HG03097 (cell line): ENCODE measurements at regions not wholly inside any gene's neighbourhood (a gene's known extent, or its start where the extent isn't known, plus 50 kb on each side); places are given as distances from the start of the nearest gene placed in this dataset.
"Not testable (repeated sequence)": the region's sequence is repeated elsewhere in the genome, so short reads cannot be mapped to it uniquely, and the experiment has no call there.

Experiments used
- ATAC-seq: cut with Tn5 transposase; IDR thresholded peaks from one replicate; pipeline ENCODE4 v1.9.1; 2021; ENCODE audit not compliant: unreplicated experiment, low FRiP score

DNA sequence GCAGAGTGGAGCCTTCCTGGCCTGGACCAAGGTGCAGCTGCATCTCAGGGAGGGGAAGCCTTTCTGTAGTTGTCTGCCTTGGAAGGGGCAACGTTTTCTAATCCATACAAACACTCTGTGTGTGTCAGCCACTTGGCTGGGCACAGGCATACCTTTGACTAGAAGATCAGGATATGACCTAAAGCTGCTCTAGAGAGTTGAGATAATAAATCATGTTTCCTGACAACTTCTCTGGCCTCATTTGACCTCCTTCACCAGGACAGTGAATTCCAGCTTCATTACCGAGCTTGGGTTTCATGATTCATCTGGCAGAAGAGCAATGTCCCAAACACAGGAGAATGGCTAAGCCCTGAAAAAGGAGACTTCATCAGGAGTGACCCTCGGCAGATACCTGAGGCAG, 89.6 kb upstream of the KIT start:
- no peak for ATAC-seq

DNA sequence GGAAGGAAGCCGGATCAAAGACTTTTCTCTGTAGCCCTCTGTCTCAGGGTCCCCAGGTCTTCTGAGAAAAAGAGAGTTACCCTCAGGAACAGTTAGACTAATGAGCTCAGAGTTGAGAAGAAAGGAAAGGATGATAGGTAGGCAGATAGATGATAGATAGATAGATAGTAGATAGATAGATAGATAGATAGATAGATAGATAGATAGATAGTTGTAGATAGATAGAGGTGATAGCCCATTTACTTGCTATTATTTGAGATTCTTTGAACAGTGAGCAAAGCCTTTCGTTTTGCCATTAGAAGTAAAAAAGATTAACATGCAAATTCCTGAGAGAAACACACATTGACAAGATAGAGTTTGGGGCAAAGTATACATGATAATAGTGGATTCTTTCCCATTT, 86.9 kb upstream of the KIT start:
- no peak for ATAC-seq

DNA sequence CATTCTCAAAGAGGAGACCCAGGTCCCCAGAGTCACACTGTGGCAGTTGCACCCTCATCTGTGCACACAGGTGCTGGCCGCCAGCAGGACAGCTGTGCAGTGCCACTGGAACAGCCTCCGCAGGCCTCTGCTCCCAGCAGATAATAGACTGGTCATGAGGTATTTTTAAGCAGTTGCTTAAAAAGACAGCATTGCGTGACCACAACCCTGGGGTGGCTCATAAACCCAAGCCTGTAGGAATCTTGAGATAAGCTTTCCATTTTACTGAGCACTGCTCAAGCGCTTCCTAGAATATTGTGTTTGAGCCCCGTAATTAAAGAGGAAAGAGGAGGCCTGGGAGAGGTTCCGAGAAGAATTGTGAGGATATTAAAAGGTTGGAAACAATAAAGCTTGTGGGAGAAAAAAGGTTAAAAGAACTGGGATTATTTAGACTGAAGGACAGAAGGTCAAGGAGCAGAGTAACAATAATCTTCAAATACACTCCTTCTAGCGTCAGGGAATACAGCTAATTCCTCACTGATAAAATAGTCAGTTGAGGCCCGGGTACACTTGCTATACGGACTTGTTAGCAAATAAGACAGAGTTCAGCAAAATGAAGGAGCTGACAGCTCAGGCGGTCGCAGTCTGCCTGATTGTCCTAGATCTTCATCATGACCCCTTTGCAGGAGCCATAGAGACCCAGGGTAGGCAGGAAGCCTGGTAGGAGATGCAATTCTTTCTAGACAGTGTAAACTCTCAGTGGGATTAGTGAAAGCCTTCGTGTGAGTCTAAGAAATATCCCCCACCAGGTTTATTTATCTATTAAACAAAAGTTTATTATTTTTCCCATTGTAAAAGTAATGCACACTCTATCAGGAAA, 86.2 kb upstream of the KIT start:
- no peak for ATAC-seq

DNA sequence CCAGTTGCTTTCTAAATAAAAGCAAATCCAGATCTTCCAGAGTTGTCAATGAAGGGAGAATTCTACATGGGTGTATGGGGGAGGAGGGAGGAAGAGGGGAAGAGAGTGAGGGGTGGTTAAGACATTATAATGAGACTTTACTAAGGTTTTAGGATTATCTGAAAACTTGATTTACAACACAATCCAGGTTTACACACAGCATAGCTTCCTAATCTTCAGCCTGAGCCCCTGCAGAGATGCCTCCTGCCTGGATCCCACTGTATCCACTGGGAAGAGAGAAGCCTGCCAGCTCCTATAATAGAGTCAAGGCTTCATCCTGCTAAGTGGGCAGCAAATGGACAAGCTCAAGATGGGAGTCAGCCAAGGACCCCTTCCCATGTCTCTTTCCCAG, 85.6 kb upstream of the KIT start:
- no peak for ATAC-seq

DNA sequence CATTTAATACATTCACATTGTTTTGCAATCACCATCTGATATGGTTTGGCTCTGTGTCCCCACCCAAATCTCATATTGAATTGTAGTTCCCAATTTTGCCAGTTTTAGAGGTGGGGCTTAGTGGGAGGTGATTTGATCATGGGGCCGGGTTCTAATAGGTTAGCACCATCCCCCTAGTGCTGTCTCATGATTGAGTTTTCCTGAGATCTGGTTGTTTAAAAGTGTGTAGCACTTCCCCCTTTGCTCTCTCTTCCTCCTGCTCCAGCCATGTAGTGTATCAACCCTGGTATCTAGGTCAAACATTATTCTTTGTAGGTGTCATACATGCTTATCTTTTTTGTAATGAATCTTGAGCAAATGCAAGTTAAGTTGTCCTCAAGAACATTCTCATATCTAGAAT, 83.3 kb upstream of the KIT start:
- ATAC-seq, result no peak

DNA sequence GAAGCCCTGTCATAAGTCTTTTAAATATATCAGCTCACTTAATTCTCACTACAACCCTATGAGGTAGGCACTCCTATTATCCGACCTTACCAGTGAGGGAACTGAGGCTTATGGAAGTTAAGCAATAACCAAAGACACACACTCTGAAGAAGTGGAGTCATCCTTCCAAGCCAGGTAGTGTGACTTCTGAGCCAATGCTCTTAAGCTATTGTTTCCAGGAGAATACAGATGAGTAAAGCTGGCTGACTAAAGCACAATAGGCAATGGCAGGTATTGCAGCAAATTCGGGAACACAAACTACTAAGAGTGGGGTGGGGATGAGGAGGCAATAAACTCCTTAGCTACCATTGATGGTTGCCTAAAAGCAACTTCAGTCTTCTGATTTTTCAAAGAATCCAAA, 81.8 kb upstream of the KIT start:
- ATAC-seq, result no peak

DNA sequence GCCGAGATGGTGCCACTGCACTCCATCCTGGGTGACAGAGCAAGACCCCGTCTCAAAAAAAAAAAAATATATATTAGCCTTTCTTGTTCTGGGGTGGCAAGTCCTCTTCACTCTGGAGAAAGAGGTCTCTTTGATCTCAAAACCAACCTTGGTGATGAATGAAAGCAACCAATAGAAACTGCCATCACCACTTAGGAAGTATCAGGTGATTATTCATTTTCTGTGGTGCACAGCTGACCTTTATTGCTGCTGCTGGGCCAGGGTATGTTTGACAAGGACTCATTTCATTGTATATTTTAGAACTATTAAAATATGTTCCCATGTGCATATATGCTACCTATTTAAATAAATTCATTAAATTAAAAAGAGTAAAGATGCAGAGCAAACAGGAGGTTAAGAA, 76.0 kb upstream of the KIT start:
- ATAC-seq, result no peak

DNA sequence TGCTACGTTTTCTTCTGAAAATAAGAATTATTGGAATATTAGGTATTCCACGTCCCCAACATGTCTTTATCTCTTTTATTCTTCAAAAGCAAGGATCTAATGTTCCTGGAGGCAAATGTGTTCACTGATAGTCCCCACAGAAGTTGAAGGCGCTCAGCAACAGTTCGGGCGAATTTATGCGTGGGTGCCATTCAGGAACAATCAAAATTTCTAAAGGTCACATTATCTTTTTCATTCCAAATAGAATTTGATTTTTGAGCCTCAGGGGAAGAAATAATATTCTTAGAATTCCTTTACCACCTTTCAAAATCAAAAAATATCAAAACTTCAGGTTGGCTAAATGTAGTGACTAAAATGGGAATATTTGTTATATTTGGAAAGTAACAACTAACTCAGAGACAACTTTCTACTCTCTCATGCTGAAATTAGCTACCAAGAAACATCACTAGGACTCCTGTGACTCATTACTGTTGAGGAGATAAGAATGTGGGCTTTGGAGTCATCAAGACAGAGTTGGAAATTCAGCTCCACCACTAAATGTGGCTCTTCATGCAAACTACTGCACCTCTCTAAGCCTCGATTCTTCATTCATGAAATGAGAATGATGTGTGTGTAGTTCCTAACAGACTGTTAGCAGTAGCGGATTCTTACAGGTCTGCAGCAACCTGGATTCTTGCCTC, 72.3 kb upstream of the KIT start:
- no peak for ATAC-seq

DNA sequence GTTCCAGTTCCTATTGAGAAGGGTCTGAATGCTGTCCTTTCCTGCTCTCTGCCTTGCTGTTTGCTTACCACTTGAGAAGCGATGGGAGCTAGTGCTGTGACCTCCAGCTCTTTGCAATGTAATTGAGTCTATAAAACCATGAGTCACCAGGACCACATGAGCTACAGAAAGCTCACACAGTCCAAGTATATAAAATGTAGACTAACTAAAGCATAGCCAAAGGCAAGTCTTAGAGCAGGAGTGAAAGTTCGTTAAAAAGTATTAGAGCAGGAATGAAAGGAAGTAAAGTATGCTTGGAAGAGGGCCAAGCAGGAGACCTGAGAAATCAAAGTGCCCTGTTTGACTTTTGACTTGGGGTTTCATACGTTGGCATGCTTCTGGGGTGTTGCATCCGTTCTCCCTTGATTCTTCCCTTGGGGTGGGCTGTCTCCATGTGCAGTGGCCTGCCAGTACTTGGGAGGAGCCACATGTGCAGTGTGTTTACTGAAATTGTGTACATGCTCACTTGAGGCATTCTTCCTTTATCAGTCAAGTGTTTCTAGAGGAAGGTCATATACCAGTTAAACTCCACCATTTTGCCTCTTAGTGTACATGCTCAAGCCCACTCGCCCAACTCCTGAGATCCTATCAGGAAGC, 71.3 kb upstream of the KIT start:
- ATAC-seq, result no peak

DNA sequence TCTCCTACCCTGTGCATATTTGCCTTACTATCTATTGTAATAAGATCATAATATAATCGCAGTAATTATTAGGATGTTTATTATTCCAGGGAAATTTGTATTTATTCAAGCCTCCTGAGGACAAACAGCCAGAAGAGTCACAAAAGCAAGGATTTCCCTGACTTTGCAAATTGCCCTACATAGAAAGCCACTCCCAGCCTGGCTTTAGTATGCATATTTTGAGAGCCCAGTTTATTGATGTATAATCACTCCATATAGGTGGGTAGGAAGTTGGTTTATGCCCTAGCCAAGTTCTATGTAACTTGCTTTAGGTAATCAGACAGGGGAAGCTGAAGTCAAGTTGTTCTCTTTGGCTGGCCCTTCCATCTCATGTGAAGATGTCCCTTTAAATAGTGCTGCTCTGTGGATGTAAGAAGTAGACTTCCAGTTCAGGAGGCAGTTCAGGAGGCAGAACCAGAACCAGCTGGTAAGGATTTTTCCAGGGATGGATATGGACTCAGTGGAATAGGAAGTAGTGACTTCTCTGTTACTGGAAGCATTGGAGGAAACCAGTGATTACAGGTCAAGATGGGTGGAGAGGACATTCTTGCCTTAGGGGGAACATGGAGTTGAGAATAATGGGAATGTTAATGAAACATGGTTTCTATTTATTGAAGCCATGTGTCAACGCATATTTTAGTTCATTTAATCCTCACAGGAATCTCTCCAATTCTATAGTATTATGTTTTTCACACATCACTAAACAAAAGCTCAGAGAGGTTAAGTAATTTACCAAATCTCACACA, 70.5 kb upstream of the KIT start:
- no peak for ATAC-seq

DNA sequence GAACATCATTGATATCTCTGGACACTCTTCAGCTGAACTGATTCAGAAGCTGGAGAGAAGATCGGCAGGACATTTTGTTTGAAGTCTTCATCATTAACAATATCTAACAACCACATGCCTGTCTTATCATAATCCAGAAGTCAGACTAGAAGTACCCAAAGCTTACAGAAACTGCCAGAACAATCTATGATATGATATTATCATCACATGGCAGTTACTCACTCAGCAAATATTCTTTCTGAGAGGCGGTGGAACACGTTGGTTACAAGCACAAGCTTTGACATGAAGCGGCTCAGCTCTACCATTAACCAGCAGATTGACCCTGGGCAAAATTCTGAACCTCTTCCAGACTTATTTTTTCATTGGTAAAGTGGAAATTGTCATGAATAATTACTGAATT, 69.4 kb upstream of the KIT start:
- ATAC-seq, result no peak

DNA sequence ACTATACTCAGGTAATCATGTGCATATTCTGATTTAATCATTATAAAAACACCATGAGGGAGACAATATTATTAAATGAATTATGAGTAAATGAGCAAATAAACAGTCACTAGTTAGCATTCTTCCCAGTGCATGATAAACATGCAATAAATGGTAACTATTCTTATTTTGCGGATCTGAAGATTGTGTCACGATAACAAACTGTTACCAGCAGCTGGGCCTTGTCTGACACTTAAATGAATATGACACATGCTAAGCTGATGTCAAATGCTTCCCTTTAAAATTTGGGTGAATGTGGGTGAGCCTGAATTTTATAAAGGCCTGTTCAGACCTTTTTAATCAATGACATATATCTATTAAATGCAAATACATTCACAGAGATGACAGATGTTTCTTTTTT, 68.2 kb upstream of the KIT start:
- no peak for ATAC-seq

DNA sequence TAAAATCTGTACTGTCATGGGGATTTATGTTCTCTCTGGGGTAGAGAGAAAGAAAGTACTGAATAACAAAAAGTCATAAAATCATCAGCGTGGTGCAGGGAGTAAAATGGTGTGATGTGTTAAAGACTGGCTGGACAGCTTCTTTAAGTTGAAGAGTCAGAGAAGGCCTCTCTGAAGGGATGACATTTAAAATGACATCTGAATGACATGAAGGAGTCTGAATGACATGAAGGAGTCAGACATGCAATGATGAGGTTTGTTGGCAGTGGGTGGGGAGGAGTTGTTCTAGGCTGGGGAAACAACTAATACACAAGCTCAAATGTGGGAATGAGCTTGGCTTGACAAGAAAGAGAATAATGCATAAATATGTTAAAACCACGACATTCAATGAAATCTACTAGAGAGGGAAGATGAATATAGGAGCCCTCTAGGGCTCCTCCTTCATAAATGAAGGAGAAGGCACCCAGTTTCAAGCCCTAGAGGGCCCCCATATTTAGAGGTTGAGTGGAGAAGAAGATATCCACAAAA, 63.9 kb upstream of the KIT start:
- ATAC-seq, result no peak

DNA sequence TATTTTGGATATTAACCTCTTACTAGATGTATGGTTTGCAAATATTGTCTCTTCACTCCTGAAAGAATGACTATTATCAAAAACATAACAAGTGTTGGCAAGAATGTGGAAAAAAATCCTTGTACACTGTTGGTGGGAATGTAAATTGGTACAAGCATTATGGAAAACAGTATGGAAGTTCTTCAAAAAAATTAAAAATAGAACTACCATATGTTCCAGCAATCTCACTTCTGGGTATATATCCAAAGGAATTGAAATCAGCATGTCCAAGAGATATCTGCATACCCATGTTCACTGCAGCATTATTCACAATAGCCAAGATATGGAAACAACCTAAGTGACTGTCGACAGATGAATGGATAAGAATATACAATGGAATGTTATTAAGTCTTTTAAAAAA, 61.6 kb upstream of the KIT start:
- no peak for ATAC-seq

DNA sequence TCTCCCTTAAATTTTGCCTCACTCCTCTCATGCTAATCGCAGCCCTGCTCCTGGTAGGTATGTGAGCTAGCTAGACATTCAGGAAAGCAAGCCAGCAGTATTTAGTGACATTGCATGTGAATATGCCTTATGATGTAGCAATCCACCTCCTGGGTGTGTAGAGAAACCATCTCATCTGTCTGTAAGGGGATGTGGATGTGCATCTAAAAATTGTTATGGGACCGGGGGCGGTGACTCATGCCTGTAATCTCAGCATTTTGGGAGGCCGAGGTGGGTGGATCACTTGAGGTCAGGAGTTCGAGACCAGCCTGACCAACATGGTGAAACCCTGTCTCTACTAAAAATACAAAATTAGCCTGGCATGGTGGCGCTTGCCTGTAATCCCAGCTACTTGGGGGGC, 60.1 kb upstream of the KIT start:
- not testable (repeated sequence) for ATAC-seq

DNA sequence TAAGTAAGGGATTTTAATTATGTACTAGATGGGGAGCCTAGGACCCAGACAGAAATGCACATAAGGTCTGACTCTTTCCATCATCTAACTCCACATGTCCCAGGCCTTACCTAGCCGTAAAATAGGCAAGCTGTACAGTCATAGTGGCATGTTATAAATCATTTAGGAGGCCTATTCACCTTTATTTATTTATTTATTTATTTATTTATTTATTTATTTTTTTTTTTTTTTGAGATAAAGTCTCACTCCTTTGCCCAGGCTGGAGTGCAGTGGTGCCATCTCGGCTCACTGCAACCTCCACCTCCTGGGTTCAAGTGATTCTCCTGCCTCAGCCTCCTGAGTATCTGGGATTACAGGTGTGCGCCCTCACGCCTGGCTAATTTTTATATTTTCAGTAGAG, 55.6 kb upstream of the KIT start:
- not testable (repeated sequence) for ATAC-seq

DNA sequence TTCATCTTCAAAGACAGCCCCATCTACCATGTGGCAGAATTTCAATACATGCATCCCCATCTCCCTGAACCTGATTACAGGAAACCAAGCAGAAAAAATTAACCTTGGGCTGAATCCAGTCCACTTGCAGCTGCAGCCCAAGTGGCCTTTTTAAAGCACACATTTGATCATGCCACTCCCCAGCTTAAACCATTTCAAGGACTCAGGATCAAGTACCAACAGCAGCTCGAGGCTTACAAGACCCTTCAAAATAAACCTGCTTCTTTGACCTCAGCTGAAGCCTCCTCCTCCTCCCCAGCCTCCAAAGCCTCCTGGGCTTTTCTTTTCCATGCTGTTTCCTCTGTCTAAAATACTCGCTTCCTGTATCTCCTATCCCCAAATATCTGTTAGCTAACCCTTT, 50.7 kb upstream of the KIT start:
- ATAC-seq, result no peak

DNA sequence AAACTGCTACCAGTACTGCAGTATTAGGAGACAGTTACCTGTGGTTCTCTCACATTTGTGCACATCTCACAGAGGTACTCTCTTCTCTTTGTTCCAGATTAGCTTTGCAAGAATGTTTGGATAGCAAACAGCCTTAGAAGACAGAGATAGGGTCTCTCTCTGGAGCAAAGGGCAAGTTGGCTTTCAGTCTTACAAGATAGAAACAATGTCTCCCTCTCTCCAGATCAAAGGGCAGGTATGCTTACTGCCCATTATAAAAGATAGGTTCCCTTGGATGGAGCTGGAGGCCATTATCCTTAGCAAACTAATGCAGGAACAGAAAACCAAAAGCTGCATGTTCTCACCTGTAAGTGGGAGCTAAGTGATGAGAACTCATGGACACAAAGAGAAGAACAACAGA, 50.2 kb upstream of the KIT start:
- no peak for ATAC-seq
